ENCODE measurements at regions not wholly inside any gene's neighbourhood (a gene's known extent, or its start where the extent isn't known, plus 50 kb on each side); places are given as distances from the start of the nearest gene placed in this dataset.

DNA sequence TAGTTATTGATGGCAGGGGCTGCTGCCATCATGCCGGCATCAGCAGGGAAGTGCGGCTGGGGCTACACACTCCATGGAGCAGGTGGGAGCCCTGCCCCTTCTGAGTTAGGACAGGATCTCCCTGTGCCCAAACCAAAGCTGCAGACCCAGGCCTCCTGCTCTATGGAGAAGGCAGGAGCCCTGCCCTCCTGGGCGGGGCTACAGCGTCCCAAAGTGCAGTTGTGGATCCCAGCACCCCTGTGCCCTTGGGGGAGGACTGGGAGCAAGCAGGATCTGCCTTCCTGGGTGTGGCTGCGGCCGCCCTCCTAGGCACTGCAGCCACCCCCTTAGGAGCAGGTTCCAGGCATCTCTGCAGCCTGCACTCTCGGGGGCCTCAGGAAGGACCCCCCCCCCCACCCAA is 1392.4 kb upstream of the SLC39A10 start:
- DNase-seq (ENCODE audit: low read depth), result no peak

DNA sequence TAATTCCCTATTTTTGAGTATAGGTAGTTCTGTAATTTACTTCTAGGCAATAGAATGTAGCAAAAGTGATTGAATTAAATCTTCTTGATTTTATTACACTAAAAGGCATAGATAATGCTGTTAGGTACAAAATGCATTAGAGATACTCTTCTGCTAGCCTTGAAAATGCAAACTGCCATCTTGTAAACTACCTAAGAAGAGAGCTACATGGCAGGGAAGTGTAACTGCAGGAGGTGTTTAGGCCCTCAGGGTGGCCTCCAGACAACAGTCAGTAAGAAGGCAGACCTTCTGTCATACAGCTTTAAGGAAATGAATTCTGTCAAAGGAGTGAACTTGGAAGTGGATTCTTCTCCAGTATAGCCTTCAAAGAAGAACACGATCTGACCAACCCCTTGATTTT is 1396.8 kb upstream of the SLC39A10 start:
- no peak for DNase-seq (ENCODE audit: low read depth)

DNA sequence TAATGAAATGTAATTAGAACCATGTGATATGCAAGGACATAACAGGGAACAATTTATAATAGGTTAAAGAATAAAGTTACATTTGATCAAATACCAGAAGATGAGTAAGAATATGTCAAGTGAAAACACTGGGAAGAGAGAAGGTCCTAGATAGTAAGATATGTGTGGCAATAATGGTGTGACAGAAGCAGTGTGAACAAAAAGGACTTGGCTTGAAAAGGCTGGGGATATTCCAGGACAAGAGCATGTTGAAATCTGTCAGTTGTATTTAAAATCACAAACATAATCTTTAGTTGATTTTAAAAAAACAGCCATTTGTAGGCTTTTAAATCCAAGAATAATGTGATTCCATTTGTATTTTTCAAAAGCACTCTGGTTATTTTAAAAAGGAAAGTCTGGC is 1399.9 kb upstream of the SLC39A10 start:
- DNase-seq (ENCODE audit: low read depth), result no peak

DNA sequence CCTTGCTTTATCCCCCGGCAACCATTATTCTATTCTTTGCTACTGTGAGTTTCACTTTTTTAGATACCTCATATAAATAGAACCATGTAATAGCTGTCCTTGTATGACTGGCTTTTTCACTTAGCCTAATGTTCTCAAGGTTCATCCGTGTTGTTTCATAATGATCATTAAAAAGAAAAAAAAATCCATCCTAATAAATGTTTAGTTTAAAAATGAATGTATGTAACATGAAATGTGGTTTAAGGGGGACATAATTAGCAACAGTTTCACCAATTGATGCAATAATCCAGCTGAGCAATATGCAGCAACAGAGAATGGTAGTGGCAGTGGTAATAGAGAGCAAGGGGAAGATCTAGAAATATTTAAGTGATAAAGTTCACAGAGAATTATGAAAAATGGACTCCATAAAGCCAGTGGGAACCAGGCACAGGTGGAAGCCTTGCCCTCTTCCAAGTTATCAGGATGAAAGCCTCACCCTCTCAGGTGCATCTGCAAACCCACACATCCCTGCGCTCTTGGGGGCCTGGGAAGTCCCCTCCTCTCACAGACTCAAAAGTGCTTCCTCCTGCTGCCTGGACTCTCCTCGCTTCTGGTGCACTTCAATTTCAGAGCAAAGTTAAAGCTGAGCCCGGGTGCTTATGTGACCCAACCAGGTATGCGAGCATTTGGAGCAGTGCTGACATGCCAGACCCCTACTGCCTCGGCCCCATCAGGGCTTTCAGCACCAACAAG is 1403.3 kb upstream of the SLC39A10 start:
- DNase-seq (ENCODE audit: low read depth), result no peak

DNA sequence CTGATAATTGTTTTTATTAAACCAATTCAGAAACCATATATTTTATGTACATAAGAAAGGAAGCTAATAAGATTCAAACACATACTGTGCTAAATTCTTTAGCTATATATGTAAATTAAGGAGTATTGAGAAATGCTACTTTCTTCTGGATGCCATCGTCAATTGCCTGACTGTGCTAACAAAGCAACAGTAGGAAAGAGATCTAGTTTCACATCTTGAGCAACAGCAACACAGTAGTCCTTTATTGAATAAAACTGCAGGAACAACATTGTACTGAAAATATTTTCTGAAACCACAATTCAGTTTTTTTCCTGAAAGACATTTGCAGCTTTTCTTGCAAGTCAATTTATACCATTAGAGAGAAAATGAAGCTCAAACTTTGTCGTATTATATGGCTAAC is 1404.9 kb upstream of the SLC39A10 start:
- DNase-seq (ENCODE audit: low read depth), result no peak

DNA sequence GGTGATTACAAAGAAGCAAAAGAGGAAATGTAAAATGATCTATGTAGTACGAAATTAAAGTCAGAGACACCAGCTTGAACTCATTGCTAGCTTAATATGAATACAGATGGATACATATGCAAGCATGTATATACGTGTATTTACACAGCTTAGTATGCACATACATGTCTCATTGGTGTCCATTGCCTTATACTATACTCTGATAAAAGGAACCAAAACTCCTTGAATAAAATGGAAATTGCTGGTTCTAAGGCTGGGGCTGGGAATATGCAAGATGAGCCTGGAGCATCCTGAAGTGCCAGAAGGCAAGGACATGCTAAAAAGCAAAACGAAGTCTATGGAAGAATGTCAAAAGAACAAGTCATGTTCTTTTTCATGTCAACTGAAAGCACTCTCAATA is 1424.4 kb upstream of the SLC39A10 start:
- DNase-seq (ENCODE audit: low read depth), result no peak

DNA sequence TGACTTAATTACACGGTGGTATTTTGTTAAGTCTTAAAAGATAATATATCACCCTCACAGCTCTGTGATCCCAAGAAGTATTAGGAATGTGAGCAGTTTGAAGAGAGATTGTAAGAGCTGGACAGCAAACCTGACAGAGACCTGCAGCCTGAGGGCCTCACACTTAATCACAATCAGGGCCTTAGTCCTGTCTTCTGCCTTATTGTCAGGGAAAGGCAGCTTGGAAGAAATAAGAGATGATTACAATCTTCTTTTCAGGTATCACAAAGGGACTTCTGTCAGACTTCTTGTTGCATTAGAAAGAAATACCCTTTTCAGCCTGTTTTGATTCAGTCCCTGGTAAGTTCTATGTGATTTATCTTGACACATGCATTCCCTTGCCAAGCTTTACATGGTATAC is 1433.8 kb upstream of the SLC39A10 start:
- DNase-seq (ENCODE audit: low read depth), result no peak

DNA sequence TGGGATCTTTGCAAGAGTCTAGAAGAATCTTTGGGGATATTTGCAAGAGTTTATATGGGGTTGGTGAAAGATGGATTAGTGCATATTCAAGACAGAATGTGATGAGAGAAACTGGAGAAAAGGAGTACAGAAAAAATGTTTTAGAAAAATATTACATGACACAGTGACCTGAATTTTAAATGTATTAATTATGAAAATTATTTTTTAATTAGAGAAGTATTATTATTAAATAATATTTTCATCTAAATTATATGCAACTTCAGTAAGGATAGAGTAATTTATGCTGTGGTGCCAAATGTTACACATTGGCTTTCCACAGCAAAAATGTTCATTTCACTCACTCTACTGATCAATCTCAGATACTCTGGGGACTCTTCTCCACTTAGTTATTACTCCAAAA is 1442.8 kb upstream of the SLC39A10 start:
- no peak for DNase-seq (ENCODE audit: low read depth)

DNA sequence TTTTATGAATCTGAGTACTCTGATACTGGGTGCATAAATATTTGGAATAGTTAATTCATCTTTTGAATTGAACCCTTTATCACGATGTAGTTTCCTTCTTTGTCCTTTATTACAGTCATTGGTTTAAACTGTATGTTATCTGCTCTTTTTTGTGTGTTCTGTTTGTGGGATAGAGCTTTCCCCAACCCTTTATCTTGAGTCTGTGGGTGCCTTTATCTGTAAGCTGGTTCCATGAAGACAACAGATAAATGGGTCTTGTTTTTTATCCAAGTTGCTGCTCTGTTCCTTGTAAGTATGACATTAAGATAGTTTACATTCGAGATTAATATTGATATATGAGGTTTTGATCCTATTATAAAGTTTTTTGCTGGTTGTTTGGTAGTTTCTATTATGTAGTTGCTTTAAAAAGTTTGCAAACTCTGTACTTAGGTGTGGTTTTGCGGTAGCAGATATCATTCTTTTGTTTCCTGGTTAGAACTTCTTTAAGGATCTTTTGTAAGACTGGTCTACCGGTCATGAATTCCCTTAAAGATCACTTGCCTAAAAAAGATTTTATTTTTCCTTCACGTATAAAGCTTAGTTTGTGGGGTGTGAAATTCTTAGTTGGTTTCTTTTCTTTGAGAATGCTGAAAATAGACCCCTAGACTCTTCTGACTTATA is 1451.3 kb upstream of the SLC39A10 start:
- no peak for DNase-seq (ENCODE audit: low read depth)

DNA sequence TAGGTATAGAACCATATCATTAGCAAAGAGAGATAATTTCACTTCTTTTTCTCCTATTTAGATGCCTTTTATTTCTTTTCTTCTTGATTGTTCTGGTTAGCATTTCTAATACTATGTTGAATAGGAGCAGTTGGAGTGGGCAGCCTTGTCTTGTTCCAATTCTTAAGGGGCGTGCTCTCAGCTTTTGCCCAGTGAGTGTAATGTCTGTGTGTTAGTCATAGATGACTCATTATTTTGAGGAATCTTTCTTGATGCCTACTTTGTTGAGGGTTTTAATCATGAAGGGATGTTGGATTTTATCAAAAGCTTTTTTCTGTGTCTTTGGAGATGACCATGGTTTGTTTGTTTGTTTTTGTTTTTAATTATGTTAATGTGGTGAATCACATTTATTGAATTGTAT is 1453.1 kb upstream of the SLC39A10 start:
- DNase-seq (ENCODE audit: low read depth), result no peak

DNA sequence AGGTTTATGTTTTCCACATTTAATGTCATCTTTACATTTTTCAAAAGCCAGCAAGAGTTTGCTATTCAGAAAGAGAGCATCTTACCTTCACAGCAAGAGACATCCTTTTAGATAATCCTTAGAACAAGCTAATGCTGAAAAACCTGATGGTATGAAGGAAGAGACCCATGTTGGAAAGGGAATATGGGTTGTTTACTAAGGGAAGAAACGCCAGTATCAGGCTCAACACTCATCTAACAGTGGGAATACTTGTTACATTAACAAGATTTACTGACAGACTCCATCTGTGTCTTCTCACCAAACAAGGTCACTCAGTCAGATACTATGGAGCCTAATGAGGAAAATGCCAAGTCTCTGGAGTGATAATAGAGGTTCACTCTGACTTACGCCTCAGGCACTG is 1474.1 kb upstream of the SLC39A10 start:
- no peak for DNase-seq (ENCODE audit: low read depth)

DNA sequence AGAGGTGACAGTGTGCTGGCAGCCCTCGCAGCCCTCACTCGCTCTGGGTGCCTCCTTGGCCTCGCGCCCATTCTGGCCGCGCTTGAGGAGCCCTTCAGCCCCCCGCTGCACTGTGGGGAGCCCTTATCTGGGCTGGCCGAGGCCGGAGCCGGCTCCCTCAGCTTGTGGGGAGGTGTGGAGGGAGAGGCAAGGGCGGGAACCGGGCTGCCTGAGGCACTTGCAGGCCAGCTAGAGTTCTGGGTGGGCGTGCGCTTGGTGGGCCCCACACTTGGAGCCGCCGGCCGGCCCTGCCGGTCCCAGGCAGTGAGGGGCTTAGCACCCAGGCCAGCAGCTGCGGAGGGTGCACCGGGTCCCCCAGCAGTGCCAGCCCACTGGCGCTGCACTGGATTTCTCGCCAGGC is 1480.9 kb upstream of the SLC39A10 start:
- DNase-seq (ENCODE audit: low read depth), result no peak

DNA sequence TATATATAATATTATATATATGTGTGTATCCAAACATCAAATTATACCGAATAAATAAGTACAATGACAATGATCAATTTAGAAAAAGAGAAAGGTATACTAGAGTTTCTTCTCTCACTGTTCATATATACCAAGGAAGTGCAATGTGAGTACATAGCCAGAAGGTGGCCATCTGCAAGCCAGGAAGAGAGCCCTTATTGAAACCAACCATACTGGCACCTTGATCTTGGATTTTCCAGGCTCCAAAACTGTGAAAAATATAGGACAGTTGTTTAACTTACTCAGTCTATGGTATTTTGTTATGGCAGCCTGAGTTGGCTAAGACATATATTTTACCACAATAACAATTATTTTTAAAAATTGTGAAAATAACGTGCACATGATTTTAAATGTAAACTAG is 1490.2 kb upstream of the SLC39A10 start:
- no peak for DNase-seq (ENCODE audit: low read depth)

DNA sequence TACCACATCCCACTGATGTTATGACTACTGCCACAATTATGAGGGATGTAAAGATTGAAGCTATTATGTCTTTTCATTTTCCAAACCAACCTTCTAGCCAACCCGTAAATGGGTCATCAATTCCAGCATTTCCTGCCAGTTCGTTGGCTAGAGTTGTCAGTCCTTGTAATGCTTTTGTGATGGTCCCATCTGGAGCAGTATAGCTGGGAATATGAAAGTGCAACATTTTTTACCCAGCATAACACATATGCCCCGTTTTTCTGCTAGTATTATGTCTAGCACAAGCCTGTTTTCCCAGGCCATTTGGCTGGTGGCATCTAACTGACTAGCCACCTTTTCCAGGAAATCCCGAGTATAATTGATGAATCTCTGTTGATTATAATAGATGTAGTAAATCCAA is 1501.6 kb upstream of the SLC39A10 start:
- DNase-seq (ENCODE audit: low read depth), result no peak

DNA sequence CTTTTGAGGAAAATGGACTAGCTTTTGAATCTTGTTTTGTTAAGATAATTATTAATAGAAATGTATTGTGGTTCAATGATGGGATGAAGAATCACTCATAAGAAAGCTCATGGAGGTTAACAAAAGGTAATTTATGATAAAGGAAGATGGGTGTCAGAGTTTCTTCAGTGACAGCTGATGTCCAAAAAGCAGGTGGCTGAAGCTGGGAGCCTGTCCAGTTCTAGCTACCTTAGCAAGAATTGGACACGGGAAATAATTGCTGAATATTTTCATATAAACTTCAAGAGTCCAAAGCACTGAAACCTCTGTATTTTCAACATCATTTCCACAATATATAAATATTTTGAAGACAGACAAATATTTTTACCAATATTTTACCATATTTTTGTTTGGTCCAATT is 1505.8 kb upstream of the SLC39A10 start:
- no peak for DNase-seq (ENCODE audit: low read depth)

DNA sequence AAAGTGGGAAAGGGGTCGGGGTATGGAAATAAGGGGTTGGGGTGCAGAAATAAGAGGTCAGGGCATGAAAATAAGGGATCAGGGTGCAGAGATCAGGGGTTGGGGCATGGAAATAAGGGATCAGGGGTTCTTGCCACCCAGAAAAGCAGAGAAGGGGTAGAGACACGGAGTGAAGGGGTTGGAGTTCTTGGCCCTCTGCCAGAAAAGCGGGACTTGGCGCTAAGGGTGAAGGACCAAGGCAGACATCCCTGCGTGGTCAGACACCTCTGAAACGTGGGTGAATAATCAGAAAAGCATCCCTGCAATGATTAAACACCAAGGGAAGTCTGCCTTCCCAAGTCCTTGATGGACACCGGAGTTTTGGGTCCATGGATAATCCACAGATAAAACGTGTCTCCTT is 1521.6 kb upstream of the SLC39A10 start:
- DNase-seq (ENCODE audit: low read depth), result no peak

DNA sequence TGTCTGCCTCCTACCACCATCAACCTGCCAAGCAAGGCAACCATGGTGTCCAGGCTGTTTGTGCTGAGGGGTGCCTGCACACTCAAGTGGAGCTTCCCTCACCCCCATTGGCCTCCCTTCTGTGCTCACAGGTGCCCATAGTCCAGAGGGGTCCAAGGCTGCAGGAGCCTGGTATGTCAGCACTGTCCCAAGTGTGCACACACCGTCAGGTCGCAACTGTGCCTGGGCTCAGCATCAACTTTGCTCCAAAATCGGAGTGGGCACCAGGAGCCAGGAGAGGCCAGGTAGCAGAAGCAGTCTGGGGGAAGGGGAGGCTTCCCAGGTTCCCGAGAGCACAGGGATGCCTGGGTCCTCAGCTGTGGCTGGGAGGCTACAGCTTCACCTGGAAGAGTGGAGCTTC is 1528.2 kb upstream of the SLC39A10 start:
- no peak for DNase-seq (ENCODE audit: low read depth)

DNA sequence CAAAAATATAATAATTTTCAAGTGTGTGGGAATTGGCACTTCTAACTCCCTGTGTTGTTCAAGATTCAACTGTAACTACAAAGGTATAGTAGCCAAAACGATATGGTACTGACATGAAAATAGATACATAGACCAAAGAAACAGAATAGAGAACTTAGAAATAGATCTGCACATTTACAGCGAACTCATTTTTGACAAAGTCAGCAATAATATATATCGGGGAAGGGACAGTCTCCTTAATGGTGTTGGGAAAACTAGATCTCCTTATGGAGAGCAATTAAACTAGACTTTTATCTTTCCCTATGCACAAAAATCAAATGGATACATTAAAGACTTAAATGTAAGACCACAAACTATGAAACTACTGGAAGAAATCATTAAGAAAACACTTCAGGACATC is 1530.6 kb upstream of the SLC39A10 start:
- DNase-seq (ENCODE audit: low read depth), result no peak

DNA sequence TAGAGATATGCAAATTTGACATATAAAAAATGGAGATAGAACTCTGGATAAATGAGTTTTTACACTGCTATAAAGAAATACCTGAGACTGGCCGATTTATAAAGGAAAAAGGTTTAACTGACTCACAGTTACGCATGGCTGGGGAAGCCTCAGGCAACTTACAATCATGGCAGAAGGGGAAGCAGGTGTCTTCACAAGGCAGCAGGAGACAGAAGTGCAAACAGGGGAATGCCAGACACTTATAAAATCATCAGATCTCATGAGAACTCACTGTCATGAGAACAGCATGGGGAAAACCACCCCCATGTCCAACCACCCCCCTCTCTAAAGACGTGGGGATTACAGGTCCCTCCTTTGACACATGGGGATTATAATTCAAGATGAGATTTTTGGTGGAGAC is 1540.2 kb upstream of the SLC39A10 start:
- no peak for DNase-seq (ENCODE audit: low read depth)

DNA sequence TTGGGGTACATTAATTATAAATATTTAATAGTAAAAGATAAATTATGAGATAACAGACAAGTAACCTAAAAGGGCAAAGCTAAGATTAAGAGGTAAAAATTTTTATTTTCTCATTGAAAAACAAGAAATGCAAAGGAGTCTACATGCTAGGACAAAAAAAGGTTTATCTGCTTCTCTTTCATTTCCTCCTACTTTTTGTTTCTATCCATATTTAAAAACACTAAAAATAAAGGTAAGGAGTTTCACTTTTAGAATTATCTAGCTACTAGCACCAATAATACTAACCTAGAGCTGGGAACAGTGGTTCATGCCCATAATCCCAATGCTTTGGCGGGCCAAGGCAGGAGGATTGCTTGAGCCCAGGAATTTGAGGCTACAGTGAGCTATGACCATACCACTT is 1551.7 kb upstream of the SLC39A10 start:
- DNase-seq (ENCODE audit: low read depth), result no peak

DNA sequence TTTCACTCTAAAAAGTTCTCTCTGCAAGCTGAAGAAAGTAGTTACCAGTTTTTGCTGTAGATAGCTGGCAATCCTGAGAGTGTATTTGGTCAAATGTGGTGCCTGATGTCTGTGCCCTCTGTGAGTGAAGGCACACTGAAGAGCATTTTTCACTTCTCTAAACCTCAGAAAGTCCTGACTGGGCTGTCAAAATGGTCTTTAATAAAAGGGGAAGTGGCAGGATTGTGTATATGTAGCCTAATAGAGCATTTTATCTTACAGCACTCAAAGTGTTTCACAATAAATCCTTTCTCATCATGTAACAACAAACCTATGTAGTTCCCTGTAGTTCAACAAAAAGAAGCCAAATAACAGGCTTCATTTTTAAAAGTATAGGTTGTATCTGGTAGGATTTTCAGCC is 1552.3 kb upstream of the SLC39A10 start:
- DNase-seq (ENCODE audit: low read depth), result no peak

DNA sequence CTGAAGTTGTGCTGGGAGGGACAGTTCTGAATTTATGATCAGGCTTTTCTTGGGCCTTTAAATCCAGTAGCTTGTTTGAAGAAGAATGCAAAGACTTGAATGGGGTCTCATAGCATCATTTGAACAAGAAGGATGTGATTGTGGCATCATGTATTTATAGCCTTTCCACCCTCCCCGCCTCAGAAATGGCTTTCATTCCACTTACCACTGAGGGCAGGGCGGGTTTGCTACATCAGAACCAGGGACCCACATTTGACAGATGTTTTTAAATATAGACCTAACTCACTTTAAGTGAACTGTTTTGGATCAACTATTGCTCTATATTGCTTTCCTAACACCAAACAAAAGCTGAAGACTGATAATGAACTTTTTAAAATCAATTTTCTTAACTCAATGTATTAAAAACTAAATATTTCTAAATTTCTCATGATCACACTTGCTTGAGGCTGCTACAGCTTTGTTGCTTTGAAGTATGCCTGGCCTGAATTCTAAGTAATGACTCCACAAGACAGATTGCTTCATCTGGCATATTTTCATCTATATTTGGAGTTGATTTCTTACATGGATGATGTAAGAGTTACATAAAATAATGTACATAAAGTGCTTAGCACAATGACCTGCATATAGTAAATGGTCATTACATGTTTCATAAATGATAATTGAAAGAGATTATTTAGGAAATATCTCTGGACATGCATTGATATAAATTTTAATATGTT is 1552.9 kb upstream of the SLC39A10 start:
- DNase-seq (ENCODE audit: low read depth), result no peak

DNA sequence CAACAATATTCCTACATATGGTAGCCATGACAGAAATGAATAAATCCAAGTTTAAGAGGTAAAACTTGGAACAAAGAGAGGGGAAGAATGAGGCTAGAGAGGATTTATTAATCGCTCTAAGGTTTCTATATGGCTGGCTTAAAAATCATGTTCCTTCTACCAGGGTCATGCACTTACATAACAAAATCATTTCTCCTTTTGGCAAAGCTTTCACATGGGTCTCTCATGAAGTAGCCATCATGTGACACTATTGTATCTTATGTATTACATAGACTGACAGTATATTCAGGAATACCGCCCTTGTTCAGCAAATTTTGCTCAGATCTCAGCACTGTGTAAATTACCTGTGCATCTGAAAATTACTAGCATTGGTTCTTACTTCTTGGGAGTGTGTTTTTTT is 1554.5 kb upstream of the SLC39A10 start:
- DNase-seq (ENCODE audit: low read depth), result no peak

DNA sequence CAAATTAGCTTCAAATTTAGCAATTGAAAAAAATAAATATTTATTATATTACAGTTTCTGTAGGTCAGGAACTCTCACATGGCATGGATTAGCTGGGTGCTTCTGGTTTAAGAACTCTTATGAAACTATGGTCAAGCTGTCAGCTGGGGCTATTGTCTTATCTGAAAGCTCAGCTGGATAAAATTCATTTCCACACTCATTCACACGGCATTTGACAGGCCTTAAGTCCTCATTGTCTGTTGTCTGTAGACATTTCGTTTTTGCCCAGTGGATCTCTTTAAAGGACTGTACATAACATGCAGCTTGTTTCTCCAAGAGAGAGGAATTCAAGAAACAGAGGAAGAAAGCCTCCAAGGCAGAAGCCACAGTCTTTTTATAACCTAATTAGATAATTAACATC is 1556.8 kb upstream of the SLC39A10 start:
- no peak for DNase-seq (ENCODE audit: low read depth)

Data from stimulated activated CD8-positive, alpha-beta memory T cell treated with anti-CD3 and anti-CD28 coated beads, Interleukin-4, amount 100 ng/mL, for 24 hours (primary cell).